PC-3 (cell line): ENCODE measurements at regions not wholly inside any gene's neighbourhood (a gene's known extent, or its start where the extent isn't known, plus 50 kb on each side); places are given as distances from the start of the nearest gene placed in this dataset.

Experiments
- ATAC-seq: fragments of 200-7000 bp; cut with Tn5 transposase; 2 replicates; pipeline ENCODE4 v1.9.1; 2020; ENCODE audit warnings: mild to moderate bottlenecking, moderate library complexity
- BruUV-seq: library from RNA; stranded (reverse); fragments of 400-500 nt; replicated peaks from 2 replicates; lab custom pipeline; 2021; lab: Mats Ljungman, UMichigan
- CTCF ChIA-PET: fragments of 300-600 bp; sonication (Branson Sonifier 250); formaldehyde crosslinking; loops from one replicate; lab custom pipeline; 2022; ENCODE audit warnings: antibody characterized with exemption; lab: Charles Lee
- POLR2A ChIA-PET: fragments of 300-600 bp; sonication (Branson Sonifier 250); formaldehyde crosslinking; loops from one replicate; lab custom pipeline; 2022; ENCODE audit warnings: antibody characterized with exemption; ENCODE audit not compliant: unreplicated experiment; lab: Charles Lee
- DNase-seq: peaks from one replicate; pipeline ENCODE4 v3.0.0-alpha.2; 2015
- H2AFZ ChIP-seq: fragments of 300-600 bp; sonication (generic); 2 replicates; pipeline ENCODE4 v1.6.0; 2016; ENCODE audit warnings: antibody characterized with exemption, low read length
- H3F3A ChIP-seq: fragments of 300-600 bp; sonication (generic); one replicate; pipeline ENCODE4 v1.6.0; 2017; ENCODE audit warnings: antibody characterized with exemption, low read length, control low read depth, mild to moderate bottlenecking; ENCODE audit not compliant: unreplicated experiment
- H3K27ac ChIP-seq: fragments of 300-600 bp; sonication (generic); 2 replicates; pipeline ENCODE4 v1.5.1; 2016; ENCODE audit warnings: mild to moderate bottlenecking, low read length
- H3K27me3 ChIP-seq: fragments of 300-600 bp; sonication (generic); 2 replicates; pipeline ENCODE4 v1.6.1; 2016; ENCODE audit warnings: low read length, mixed read lengths
- H3K36me3 ChIP-seq: fragments of 300-600 bp; sonication (generic); 2 replicates; pipeline ENCODE4 v1.6.1; 2016; ENCODE audit warnings: low read depth, mixed run types, low read length, mixed read lengths
- H3K4me1 ChIP-seq: fragments of 300-600 bp; sonication (generic); 2 replicates; pipeline ENCODE4 v1.5.1; 2016; ENCODE audit warnings: low read length; ENCODE audit not compliant: insufficient read depth
- H3K4me2 ChIP-seq: fragments of 300-600 bp; sonication (generic); 2 replicates; pipeline ENCODE4 v1.6.0; 2016; ENCODE audit warnings: low read length
- H3K4me3 ChIP-seq: fragments of 300-600 bp; sonication (generic); 2 replicates; pipeline ENCODE4 v1.5.1; 2016; ENCODE audit warnings: mild to moderate bottlenecking, low read length, mixed read lengths
- H3K79me2 ChIP-seq: fragments of 300-600 bp; sonication (generic); 2 replicates; pipeline ENCODE4 v1.6.1; 2017; ENCODE audit warnings: low read length, mixed read lengths
- H3K9ac ChIP-seq: fragments of 300-600 bp; sonication (generic); 2 replicates; pipeline ENCODE4 v1.6.0; 2016; ENCODE audit warnings: mild to moderate bottlenecking, low read length
- H3K9me2 ChIP-seq: fragments of 300-600 bp; sonication (generic); replicated peaks from 2 replicates; pipeline ENCODE4 v1.6.1; 2016; ENCODE audit warnings: mixed run types, low read length, mixed read lengths
- H3K9me3 ChIP-seq: fragments of 300-600 bp; sonication (generic); 2 replicates; pipeline ENCODE4 v1.6.1; 2016; ENCODE audit warnings: low read length, mixed read lengths
- H4K20me1 ChIP-seq: fragments of 300-600 bp; sonication (generic); 2 replicates; pipeline ENCODE4 v1.6.1; 2016; ENCODE audit warnings: low read length, mixed read lengths
- CTCF ChIP-seq: fragments of 300-600 bp; sonication (generic); conservative IDR thresholded peaks from 2 replicates; pipeline ENCODE4 v1.5.1; 2017; ENCODE audit warnings: antibody characterized with exemption, low read depth, mild to moderate bottlenecking, low read length
- EZH2 ChIP-seq: fragments of 300-600 bp; sonication (generic); IDR thresholded peaks from one replicate; pipeline ENCODE4 v1.6.1; 2017; ENCODE audit warnings: antibody characterized with exemption, mild to moderate bottlenecking, low read length; ENCODE audit not compliant: unreplicated experiment
- EZH2phosphoT487 ChIP-seq: fragments of 300-600 bp; sonication (generic); IDR thresholded peaks from 2 replicates; pipeline ENCODE4 v1.6.1; 2018; ENCODE audit warnings: mild to moderate bottlenecking, antibody characterized with exemption, low read length, borderline replicate concordance
- intact Hi-C: fragments of 100-400 bp; cut with micrococcal nuclease; formaldehyde crosslinking; loops from 2 replicates; pipeline ENCODE4 v1.9.0; 2023

GRCh38 chr3:104856741-104857140, 510.0 kb upstream of the ALCAM start:
- H3F3A ChIP-seq: no peaks in the 10 kb centered on the region
- intact Hi-C loops: no loop called here
- no peak for TF ChIP-seq EZH2phosphoT487
- no peak for TF ChIP-seq EZH2
- no TSS peak for BruUV-seq
- no peaks in the 10 kb centered on the region for H3K79me2 ChIP-seq
- no peaks in the 10 kb centered on the region for H3K27me3 ChIP-seq
- no peaks in the 10 kb centered on the region for H3K36me3 ChIP-seq
- no peaks in the 10 kb centered on the region for H3K9me2 ChIP-seq
- H3K9me3 ChIP-seq: no peaks in the 10 kb centered on the region
- ChIA-PET POLR2A (no interaction called here), CTCF (no interaction called here)
- no peak for DNase-seq
- no peak overlapping the region for H3K9ac ChIP-seq
- no peak overlapping the region for H3K4me2 ChIP-seq
- no peak overlapping the region for H3K27ac ChIP-seq
- no peaks in the 10 kb centered on the region for H4K20me1 ChIP-seq
- no peak overlapping the region for H3K4me3 ChIP-seq
- no peaks in the 10 kb centered on the region for H3K4me1 ChIP-seq
- H2AFZ ChIP-seq: no peak overlapping the region
- no peak for ATAC-seq

GRCh38 chr3:104868291-104868690, 498.4 kb upstream of the ALCAM start:
- Histone ChIP-seq H3K9me2 (no peaks in the 10 kb centered on the region), H3K36me3 (no peaks in the 10 kb centered on the region), H2AFZ (no peak overlapping the region), H3K4me3 (no peak overlapping the region), H3K4me1 (no peaks in the 10 kb centered on the region), H3K27ac (no peak overlapping the region), H3K4me2 (no peak overlapping the region), H3K9ac (no peak overlapping the region), H3K9me3 (no peaks in the 10 kb centered on the region), H3F3A (no peaks in the 10 kb centered on the region), H3K79me2 (no peaks in the 10 kb centered on the region), H3K27me3 (no peaks in the 10 kb centered on the region), H4K20me1 (no peaks in the 10 kb centered on the region)
- no peak for TF ChIP-seq EZH2
- no peak for TF ChIP-seq CTCF
- TF ChIP-seq EZH2phosphoT487: no peak
- ATAC-seq (no peak), DNase-seq (no peak)
- ChIA-PET CTCF (no interaction called here), POLR2A (no interaction called here)
- BruUV-seq: no TSS peak
- intact Hi-C loops: no loop called here

- H3K9me2 ChIP-seq: no peaks in the 10 kb centered on the region
- H3K79me2 ChIP-seq: no peaks in the 10 kb centered on the region
- no TSS peak for BruUV-seq
- no peak for ATAC-seq
- intact Hi-C loops: no loop called here
- H4K20me1 ChIP-seq: no peaks in the 10 kb centered on the region
- no peak overlapping the region for H3K27ac ChIP-seq
- ChIA-PET POLR2A (no interaction called here), CTCF (no interaction called here)
- no peaks in the 10 kb centered on the region for H3K4me1 ChIP-seq
- H3K36me3 ChIP-seq: no peaks in the 10 kb centered on the region
- H3K4me3 ChIP-seq: no peak overlapping the region
- H3K9ac ChIP-seq: no peak overlapping the region
- no peaks in the 10 kb centered on the region for H3K9me3 ChIP-seq
- TF ChIP-seq EZH2 (no peak), CTCF (no peak)
- no peak overlapping the region for H3K4me2 ChIP-seq
- DNase-seq: no peak
- no peaks in the 10 kb centered on the region for H3F3A ChIP-seq
- no peaks in the 10 kb centered on the region for H3K27me3 ChIP-seq
- H2AFZ ChIP-seq: no peak overlapping the region
Observed at GRCh38 chr3:104870276-104870675, 496.4 kb upstream of the ALCAM start.
